Small intestine (tissue), 7 donors: ENCODE measurements at regions not wholly inside any gene's neighbourhood (a gene's known extent, or its start where the extent isn't known, plus 50 kb on each side); places are given as distances from the start of the nearest gene placed in this dataset.
A peak's percentile ranks its signal among the peaks of the same experiment; 100 is the strongest.

ENCODE experiments used
- DNase-seq, 2 donors: peaks; one replicate each; pipeline versions ENCODE4 v3.0.0 to v3.0.0-alpha.2; 2013
- FAIRE-seq: peaks from 2 replicates; lab custom pipeline; 2012; peaks lifted over from hg19 to GRCh38; lab: Jason Lieb, UNC
- H3K27ac ChIP-seq, 3 donors: one replicate each; pipeline ENCODE4 v1.5.1; 2013; ENCODE audit warnings: low read length in 2 of 3, mild to moderate bottlenecking in 2 of 3, control low read depth in 1 of 3, inconsistent platforms in 1 of 3, low read depth in 1 of 3, moderate library complexity in 1 of 3
- H3K27me3 ChIP-seq, 3 donors: one replicate each; pipeline ENCODE4 v1.6.1; 2013; ENCODE audit warnings: low read length in 3 of 3, inconsistent platforms in 1 of 3; ENCODE audit not compliant: control insufficient read depth in 3 of 3, insufficient read depth in 3 of 3
- H3K36me3 ChIP-seq, 3 donors: one replicate each; pipeline ENCODE4 v1.6.1; 2013; ENCODE audit warnings: low read length in 3 of 3, inconsistent platforms in 1 of 3, low read depth in 1 of 3, mild to moderate bottlenecking in 1 of 3, moderate library complexity in 1 of 3; ENCODE audit not compliant: control insufficient read depth in 3 of 3, insufficient read depth in 2 of 3
- H3K4me1 ChIP-seq, 3 donors: one replicate each; pipeline ENCODE4 v1.6.1; 2013; ENCODE audit warnings: low read length in 2 of 3, inconsistent platforms in 1 of 3, low read depth in 1 of 3, mild to moderate bottlenecking in 1 of 3, moderate library complexity in 1 of 3; ENCODE audit not compliant: control insufficient read depth in 3 of 3, insufficient read depth in 2 of 3
- H3K4me3 ChIP-seq, 3 donors: one replicate each; pipeline ENCODE4 v1.5.1; 2013; ENCODE audit warnings: low read length in 3 of 3, control low read depth in 1 of 3, inconsistent platforms in 1 of 3, low read depth in 1 of 3, mild to moderate bottlenecking in 1 of 3, moderate library complexity in 1 of 3
- H3K9me3 ChIP-seq, 2 donors: one replicate each; pipeline ENCODE4 v1.6.1; 2013; ENCODE audit warnings: low read depth in 1 of 2, low read length in 1 of 2; ENCODE audit not compliant: control insufficient read depth in 2 of 2, insufficient read depth in 1 of 2
- WGBS, 3 donors: extraction: QIAGEN DNeasy Blood & Tissue Kit; methylation state at CpG; one replicate each; pipeline ENCODE4 v1.1.7; 2013; 5-methylcytosine and 5-hydroxymethylcytosine counted together
- donor health status: healthy with polysubstance abuse.
- donor health status: control.
- donor health status: control.
- donor health status: Bipolar disorder and iron deficiency.
- donor health status: healthy.

DNA sequence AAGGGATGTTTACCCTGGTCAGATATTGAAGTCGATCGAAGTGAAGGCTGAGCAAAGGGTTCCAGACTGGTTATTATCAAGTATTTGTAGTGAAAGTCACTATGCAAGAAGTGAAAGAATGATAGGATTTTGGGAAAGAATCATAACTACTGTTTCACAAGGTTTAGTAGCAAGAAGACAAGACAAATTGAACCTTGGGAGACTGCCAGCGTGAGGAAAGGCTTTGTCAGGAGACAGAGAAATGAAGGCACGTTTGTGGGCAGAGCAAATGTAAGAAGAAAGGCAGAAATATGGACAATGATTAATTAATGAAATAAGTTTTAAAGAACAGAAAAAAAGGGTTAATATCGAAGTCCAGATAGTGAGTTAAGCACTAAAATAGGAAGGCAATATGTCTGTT lies 456.8 kb downstream of the TRIML1 start:
- Histone ChIP-seq H3K36me3 (no peaks in the 10 kb centered on the region), H3K27me3 (no peaks in the 10 kb centered on the region), H3K27ac (no peak overlapping the region), H3K9me3 (no peaks in the 10 kb centered on the region), H3K4me1 (no peaks in the 10 kb centered on the region), H3K4me3 (no peak overlapping the region)
- no peak for FAIRE-seq
- DNase-seq: no peak
- WGBS, 3 donors: 65 to 69% (median 68%) methylated on average over 5 of the region's 5 CpGs

- H3K36me3 ChIP-seq: no peaks in the 10 kb centered on the region
- H3K27me3 ChIP-seq: no peaks in the 10 kb centered on the region
- 87 to 89% (median 88%) methylated on average over 4 of the region's 4 CpGs for WGBS, 3 donors
- no peaks in the 10 kb centered on the region for H3K4me1 ChIP-seq
- H3K9me3 ChIP-seq: no peaks in the 10 kb centered on the region
- FAIRE-seq: no peak
- DNase-seq: no peak
- no peak overlapping the region for H3K27ac ChIP-seq
- no peak overlapping the region for H3K4me3 ChIP-seq
Observed at GRCh38 chr4:188603646-188604045, 464.4 kb downstream of the TRIML1 start.

DNA sequence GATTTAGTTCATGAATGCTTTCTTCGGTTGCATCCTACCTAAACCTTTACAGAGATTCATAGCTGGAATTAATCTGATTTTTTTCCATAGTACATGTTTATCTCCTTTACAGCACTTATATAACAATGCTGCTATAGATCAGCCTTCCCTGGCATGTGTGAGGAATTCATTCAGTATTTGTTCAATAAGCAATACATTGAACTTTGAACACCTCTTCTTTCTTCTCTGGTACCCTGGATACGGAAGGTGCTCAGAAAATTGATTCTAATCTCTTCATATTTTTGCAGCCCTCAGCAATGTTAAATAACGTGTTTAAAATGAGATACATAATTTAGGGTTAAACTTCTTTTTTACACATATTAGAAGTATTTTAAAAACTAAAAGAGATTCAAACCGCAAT lies 467.4 kb downstream of the TRIML1 start:
- DNase-seq: no peak
- Histone ChIP-seq H3K4me3 (no peak overlapping the region), H3K27ac (no peak overlapping the region), H3K36me3 (no peaks in the 10 kb centered on the region), H3K27me3 (no peaks in the 10 kb centered on the region), H3K9me3 (no peaks in the 10 kb centered on the region), H3K4me1 (no peaks in the 10 kb centered on the region)
- FAIRE-seq: no peak
- WGBS, 3 donors: 21 to 66% (median 40%) methylated on average over 4 of the region's 4 CpGs

DNA sequence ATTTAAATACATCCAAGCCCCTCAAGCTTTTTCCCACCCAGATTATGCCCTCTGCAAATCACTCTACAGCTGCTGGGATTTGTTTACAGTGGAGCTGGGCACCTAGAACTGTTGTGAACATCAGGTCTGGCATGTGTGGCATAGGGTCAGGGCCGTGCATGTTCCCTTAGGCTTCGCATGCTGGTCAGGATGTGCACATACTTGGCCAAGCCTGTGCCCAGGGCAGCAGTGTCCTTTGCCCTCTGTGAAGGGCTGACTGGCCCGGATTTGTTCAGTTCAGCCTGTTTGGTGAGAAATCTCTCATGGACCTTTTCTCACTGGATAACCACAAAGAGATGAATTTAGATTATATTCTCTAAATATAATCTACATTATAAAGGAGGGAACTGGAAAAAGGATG lies 471.9 kb downstream of the TRIML1 start:
- FAIRE-seq (no peak), DNase-seq (no peak)
- no peaks in the 10 kb centered on the region for H3K36me3 ChIP-seq
- 50 to 80% (median 71%) methylated on average over 3 of the region's 3 CpGs for WGBS, 3 donors
- H3K4me3 ChIP-seq: no peak overlapping the region
- H3K27me3 ChIP-seq: no peaks in the 10 kb centered on the region
- H3K9me3 ChIP-seq: no peaks in the 10 kb centered on the region
- no peak overlapping the region for H3K27ac ChIP-seq
- H3K4me1 ChIP-seq: no peaks in the 10 kb centered on the region

- FAIRE-seq: no peak
- no peaks in the 10 kb centered on the region for H3K9me3 ChIP-seq
- H3K4me1 ChIP-seq: no peaks in the 10 kb centered on the region
- DNase-seq: no peak
- no peaks in the 10 kb centered on the region for H3K36me3 ChIP-seq
- H3K27ac ChIP-seq: no peak overlapping the region
- H3K27me3 ChIP-seq: no peaks in the 10 kb centered on the region
- no peak overlapping the region for H3K4me3 ChIP-seq
- 50 to 60% (median 58%) methylated on average over 2 of the region's 2 CpGs for WGBS, 3 donors
Observed at GRCh38 chr4:188612659-188613058, 473.4 kb downstream of the TRIML1 start.

DNA sequence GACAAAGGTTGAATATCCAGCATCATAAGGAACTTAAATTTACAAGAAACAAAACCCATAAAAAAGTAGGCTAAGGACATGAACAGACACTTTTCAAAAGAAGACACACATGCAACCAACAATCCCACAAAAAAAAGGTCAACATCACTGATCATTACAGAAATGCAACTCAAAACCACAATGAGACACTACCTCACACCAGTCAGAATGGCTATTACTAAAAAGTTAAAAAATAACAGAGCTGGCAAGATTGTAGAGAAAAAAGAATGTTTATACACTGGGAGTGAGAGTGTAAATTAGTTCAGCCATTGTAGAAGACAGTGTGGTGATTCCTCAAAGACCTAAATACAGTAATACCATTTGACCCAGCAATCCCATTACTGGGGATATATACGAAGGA lies 474.7 kb downstream of the TRIML1 start:
- DNase-seq: no peak
- no peak for FAIRE-seq
- Histone ChIP-seq H3K9me3 (no peaks in the 10 kb centered on the region), H3K27me3 (no peaks in the 10 kb centered on the region), H3K4me1 (no peaks in the 10 kb centered on the region), H3K36me3 (no peaks in the 10 kb centered on the region), H3K27ac (no peak overlapping the region), H3K4me3 (no peak overlapping the region)
- WGBS, 3 donors: 46 to 89% (median 81%) methylated on average over 1 of the region's 1 CpG

DNA sequence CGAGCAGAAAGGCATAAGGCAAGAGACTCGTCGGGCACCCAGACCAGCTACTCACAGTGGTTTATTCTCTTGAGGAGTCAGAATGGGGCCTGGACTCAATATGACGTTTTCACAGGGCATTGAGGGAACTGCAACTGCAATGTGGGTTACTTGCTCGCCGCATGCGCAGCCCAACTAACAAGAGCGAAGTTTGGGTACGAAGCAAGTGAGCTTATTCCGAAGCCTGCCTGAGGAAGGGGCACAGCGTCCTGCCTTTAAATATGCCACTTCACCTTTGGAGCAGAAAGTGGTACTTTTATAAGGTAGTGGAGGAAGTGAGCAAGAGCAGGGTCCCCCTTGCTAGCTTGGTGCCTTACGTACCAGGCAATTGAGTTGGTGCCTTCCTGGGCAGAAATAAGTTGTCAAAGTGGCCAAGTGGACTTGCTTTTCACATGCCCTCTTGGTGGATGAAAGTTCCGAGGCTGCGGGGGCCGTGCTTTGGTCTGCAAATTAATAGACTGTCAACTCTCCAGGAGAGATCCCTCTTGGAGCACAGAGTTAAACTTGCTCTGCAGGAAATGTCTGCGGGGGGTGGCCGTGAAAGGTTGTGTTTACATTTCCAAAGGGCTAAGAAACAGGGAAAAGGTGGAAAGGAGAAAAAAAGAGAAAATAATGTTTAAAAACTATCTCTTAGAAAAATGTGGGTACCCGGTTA lies 480.4 kb downstream of the TRIML1 start:
- Histone ChIP-seq H3K27ac (no peak overlapping the region), H3K4me1 (no peaks in the 10 kb centered on the region), H3K9me3 (no peaks in the 10 kb centered on the region), H3K36me3 (no peaks in the 10 kb centered on the region), H3K27me3 (no peaks in the 10 kb centered on the region), H3K4me3 (no peak overlapping the region)
- WGBS, 3 donors: 64 to 79% (median 72%) methylated on average over 18 of the region's 18 CpGs
- DNase-seq: no peak
- FAIRE-seq: no peak

DNA sequence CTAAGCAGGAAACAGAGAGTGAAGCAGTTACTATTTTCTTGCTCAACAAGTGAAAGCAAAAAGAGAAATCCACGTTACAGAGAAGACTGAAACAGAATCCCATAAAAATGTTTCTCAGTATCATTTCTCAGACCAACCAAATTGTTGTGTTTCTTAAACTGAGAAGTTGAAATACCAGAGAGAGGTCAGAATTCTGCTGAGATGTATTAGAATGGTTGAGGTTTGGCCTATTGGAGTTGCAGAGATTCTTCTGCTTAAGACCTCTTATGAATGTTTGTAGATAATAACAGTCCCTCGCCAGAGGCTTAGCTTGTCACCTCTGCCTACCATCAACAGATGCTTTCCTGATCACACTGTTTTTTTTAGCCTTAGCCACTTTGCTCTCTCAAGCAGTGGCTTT lies 481.4 kb downstream of the TRIML1 start:
- Histone ChIP-seq H3K4me1 (no peaks in the 10 kb centered on the region), H3K4me3 (no peak overlapping the region), H3K27me3 (no peaks in the 10 kb centered on the region), H3K27ac (no peak overlapping the region), H3K9me3 (no peaks in the 10 kb centered on the region), H3K36me3 (no peaks in the 10 kb centered on the region)
- 56 to 67% (median 66%) methylated on average over 2 of the region's 2 CpGs for WGBS, 3 donors
- DNase-seq (no peak), FAIRE-seq (no peak)

GRCh38 chr4:188623314-188623854 lies 484.1 kb downstream of the TRIML1 start:
- H3K4me1 ChIP-seq: no peaks in the 10 kb centered on the region
- peak; percentile 68 for FAIRE-seq
- H3K27ac ChIP-seq: no peak overlapping the region
- no peak overlapping the region for H3K4me3 ChIP-seq
- no peaks in the 10 kb centered on the region for H3K36me3 ChIP-seq
- no peak for DNase-seq
- no peaks in the 10 kb centered on the region for H3K9me3 ChIP-seq
- H3K27me3 ChIP-seq: no peaks in the 10 kb centered on the region
- WGBS, 3 donors: 69 to 71% (median 71%) methylated on average over 4 of the region's 4 CpGs
